ENCODE measurements at regions not wholly inside any gene's neighbourhood (a gene's known extent, or its start where the extent isn't known, plus 50 kb on each side); places are given as distances from the start of the nearest gene placed in this dataset.

DNA sequence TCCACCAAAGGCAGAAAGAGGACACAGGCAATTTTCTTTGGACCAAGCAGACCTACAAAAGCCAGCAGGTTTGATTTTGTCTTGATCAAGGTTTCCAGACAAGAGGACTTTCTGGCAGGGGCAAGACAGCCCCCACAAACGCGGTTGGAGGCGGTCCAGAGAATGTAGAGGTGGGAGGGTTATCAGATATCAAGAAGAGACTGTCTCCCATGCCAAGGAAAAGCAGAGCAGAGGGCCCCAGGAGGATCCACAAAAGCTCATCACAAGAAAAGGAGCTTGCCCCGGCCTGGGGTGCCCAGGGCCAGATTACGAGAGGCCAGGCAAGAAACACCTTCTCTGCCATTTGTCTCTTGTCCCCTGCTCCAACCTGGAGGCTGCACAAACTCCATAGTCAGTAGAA lies 538.9 kb downstream of the BNC2 start:
- no peak for TF ChIP-seq POLR2A (IDR thresholded peaks at IDR 0.05)
- TF ChIP-seq, protein P1, sequence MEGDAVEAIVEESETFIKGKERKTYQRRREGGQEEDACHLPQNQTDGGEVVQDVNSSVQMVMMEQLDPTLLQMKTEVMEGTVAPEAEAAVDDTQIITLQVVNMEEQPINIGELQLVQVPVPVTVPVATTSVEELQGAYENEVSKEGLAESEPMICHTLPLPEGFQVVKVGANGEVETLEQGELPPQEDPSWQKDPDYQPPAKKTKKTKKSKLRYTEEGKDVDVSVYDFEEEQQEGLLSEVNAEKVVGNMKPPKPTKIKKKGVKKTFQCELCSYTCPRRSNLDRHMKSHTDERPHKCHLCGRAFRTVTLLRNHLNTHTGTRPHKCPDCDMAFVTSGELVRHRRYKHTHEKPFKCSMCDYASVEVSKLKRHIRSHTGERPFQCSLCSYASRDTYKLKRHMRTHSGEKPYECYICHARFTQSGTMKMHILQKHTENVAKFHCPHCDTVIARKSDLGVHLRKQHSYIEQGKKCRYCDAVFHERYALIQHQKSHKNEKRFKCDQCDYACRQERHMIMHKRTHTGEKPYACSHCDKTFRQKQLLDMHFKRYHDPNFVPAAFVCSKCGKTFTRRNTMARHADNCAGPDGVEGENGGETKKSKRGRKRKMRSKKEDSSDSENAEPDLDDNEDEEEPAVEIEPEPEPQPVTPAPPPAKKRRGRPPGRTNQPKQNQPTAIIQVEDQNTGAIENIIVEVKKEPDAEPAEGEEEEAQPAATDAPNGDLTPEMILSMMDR (IDR thresholded peaks at IDR 0.05) = no peak
